ENCODE measurements at regions not wholly inside any gene's neighbourhood (a gene's known extent, or its start where the extent isn't known, plus 50 kb on each side); places are given as distances from the start of the nearest gene placed in this dataset.

DNA sequence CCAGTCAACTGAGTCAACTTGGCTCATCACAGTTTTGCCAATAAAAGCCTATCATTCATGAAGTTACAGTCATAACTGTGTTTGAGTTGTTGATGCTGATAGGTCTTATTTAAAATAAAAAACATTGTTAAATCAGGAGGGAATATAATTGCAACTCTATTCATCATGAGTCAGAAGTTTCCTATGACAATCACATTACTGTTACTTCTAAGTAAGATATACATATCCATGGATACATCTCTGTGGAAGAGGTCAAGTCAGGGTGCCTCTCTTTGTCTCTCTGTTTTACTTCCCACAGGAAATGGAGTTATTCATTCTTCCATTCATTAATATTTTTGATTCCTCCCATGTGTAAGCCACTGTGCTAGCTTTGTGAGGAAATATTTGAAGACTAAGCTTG, 2015.4 kb upstream of the WWC1 start:
- TF ChIP-seq, protein P1, sequence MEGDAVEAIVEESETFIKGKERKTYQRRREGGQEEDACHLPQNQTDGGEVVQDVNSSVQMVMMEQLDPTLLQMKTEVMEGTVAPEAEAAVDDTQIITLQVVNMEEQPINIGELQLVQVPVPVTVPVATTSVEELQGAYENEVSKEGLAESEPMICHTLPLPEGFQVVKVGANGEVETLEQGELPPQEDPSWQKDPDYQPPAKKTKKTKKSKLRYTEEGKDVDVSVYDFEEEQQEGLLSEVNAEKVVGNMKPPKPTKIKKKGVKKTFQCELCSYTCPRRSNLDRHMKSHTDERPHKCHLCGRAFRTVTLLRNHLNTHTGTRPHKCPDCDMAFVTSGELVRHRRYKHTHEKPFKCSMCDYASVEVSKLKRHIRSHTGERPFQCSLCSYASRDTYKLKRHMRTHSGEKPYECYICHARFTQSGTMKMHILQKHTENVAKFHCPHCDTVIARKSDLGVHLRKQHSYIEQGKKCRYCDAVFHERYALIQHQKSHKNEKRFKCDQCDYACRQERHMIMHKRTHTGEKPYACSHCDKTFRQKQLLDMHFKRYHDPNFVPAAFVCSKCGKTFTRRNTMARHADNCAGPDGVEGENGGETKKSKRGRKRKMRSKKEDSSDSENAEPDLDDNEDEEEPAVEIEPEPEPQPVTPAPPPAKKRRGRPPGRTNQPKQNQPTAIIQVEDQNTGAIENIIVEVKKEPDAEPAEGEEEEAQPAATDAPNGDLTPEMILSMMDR (IDR thresholded peaks at IDR 0.05; ENCODE audit: poor library complexity, severe bottlenecking): no peak
- no peak for TF ChIP-seq TAF1 (IDR thresholded peaks at IDR 0.05; ENCODE audit: low read depth)
- no peak for TF ChIP-seq POLR2AphosphoS5 (IDR thresholded peaks at IDR 0.05)
- no peak for TF ChIP-seq MXI1 (conservative IDR thresholded peaks at IDR 0.05; ENCODE audit: poor library complexity, severe bottlenecking)
- no peak for TF ChIP-seq EZH2 (IDR thresholded peaks at IDR 0.05; ENCODE audit: borderline replicate concordance, insufficient read depth, low read length, poor library complexity, severe bottlenecking)
- no peak for TF ChIP-seq EP300 (conservative IDR thresholded peaks at IDR 0.05; ENCODE audit: poor library complexity, severe bottlenecking)
